ENCODE measurements at regions not wholly inside any gene's neighbourhood (a gene's known extent, or its start where the extent isn't known, plus 50 kb on each side); places are given as distances from the start of the nearest gene placed in this dataset.

DNA sequence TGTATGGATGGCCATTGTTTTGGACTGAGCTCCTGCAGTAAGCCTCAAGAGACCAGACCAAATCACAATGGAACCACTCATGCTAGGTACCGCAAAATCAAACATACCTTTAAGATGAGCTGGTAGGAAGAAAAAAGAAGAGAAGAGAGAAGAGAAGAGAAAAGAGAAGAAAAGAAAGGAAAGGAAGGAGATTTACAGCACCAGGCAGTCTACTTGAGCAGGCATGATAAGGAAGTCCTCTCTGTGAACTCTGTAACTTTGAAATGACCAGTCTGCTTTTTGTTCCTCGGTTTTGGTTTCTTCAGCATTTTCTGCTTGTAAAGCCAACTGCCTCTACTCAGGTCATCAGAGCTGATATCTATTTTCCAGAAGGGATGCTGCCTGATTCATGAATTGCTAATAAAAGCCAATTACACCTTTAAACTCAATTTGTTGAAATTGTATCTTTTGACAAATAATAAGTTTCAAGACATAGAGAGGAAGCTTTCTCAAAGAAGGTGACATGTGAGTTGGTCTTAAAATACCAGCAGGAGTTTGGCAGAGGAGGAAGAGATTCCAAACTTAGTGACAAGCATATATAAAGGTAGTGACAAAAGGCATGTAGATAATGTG lies 134.3 kb downstream of the UNC5CL start:
- no peaks in the 10 kb centered on the region for H3F3A ChIP-seq (ENCODE audit: insufficient read depth, low read length)
- no peak overlapping the region for H3K27ac ChIP-seq (ENCODE audit: low read length)
- TF ChIP-seq CTCF (IDR thresholded peaks at IDR 0.05; ENCODE audit: low read length): no peak
- no peak for TF ChIP-seq EZH2phosphoT487 (IDR thresholded peaks at IDR 0.05; ENCODE audit: low read length)
- TF ChIP-seq EZH2 (optimal IDR thresholded peaks at IDR 0.05; ENCODE audit: low read depth, low read length): no peak
- no peaks in the 10 kb centered on the region for H3K9me3 ChIP-seq (replicated peaks; ENCODE audit: insufficient read depth, low read length)
- H3K4me3 ChIP-seq (ENCODE audit: low read length): no peak overlapping the region
- H3K79me2 ChIP-seq (ENCODE audit: low read length): no peaks in the 10 kb centered on the region
- no peak for DNase-seq
- no peak overlapping the region for H2AFZ ChIP-seq (ENCODE audit: low read length)
- H3K4me1 ChIP-seq (ENCODE audit: low read length): no peaks in the 10 kb centered on the region
- H3K4me2 ChIP-seq (ENCODE audit: low read depth, low read length): no peak overlapping the region
- no peaks in the 10 kb centered on the region for H3K9me2 ChIP-seq (replicated peaks; ENCODE audit: insufficient read depth, low read length)
- H3K9ac ChIP-seq (ENCODE audit: low read length): no peak overlapping the region
- H4K20me1 ChIP-seq (ENCODE audit: insufficient read depth, low read length): no peaks in the 10 kb centered on the region
- no peaks in the 10 kb centered on the region for H3K27me3 ChIP-seq (replicated peaks; ENCODE audit: insufficient read depth, low read length)
- H3K36me3 ChIP-seq (replicated peaks; ENCODE audit: insufficient read depth, low read length): no peaks in the 10 kb centered on the region

- no peak for TF ChIP-seq CTCF (IDR thresholded peaks at IDR 0.05; ENCODE audit: low read length)
- no peak for TF ChIP-seq EZH2 (optimal IDR thresholded peaks at IDR 0.05; ENCODE audit: low read depth, low read length)
- TF ChIP-seq EZH2phosphoT487 (IDR thresholded peaks at IDR 0.05; ENCODE audit: low read length): no peak
These were observed 135.6 kb downstream of the UNC5CL start for GRCh38 chr6:40903456-40903855.

GRCh38 chr6:40901322-40902055 lies 137.5 kb downstream of the UNC5CL start:
- Histone ChIP-seq H3K79me2 (ENCODE audit: low read length) (no peaks in the 10 kb centered on the region), H3K9ac (ENCODE audit: low read length) (no peak overlapping the region), H3K9me3 (replicated peaks; ENCODE audit: insufficient read depth, low read length) (no peaks in the 10 kb centered on the region), H3K4me1 (ENCODE audit: low read length) (no peaks in the 10 kb centered on the region), H3K27me3 (replicated peaks; ENCODE audit: insufficient read depth, low read length) (no peaks in the 10 kb centered on the region), H3K36me3 (replicated peaks; ENCODE audit: insufficient read depth, low read length) (no peaks in the 10 kb centered on the region), H3K4me2 (ENCODE audit: low read depth, low read length) (no peak overlapping the region), H3F3A (ENCODE audit: insufficient read depth, low read length) (no peaks in the 10 kb centered on the region), H2AFZ (ENCODE audit: low read length) (no peak overlapping the region), H3K4me3 (ENCODE audit: low read length) (no peak overlapping the region), H3K9me2 (replicated peaks; ENCODE audit: insufficient read depth, low read length) (no peaks in the 10 kb centered on the region), H4K20me1 (ENCODE audit: insufficient read depth, low read length) (no peaks in the 10 kb centered on the region), H3K27ac (ENCODE audit: low read length) (no peak overlapping the region)
- DNase-seq: no peak
- TF ChIP-seq CTCF (IDR thresholded peaks at IDR 0.05; ENCODE audit: low read length): no peak
- no peak for TF ChIP-seq EZH2phosphoT487 (IDR thresholded peaks at IDR 0.05; ENCODE audit: low read length)
- no peak for TF ChIP-seq EZH2 (optimal IDR thresholded peaks at IDR 0.05; ENCODE audit: low read depth, low read length)

More at GRCh38 chr6:40903456-40903855, 135.6 kb downstream of the UNC5CL start:
- Histone ChIP-seq H4K20me1 (ENCODE audit: insufficient read depth, low read length) (no peaks in the 10 kb centered on the region), H2AFZ (ENCODE audit: low read length) (no peak overlapping the region), H3K9ac (ENCODE audit: low read length) (no peak overlapping the region), H3K4me3 (ENCODE audit: low read length) (no peak overlapping the region), H3K4me1 (ENCODE audit: low read length) (no peaks in the 10 kb centered on the region), H3K79me2 (ENCODE audit: low read length) (no peaks in the 10 kb centered on the region), H3F3A (ENCODE audit: insufficient read depth, low read length) (no peaks in the 10 kb centered on the region), H3K27ac (ENCODE audit: low read length) (no peak overlapping the region), H3K9me2 (replicated peaks; ENCODE audit: insufficient read depth, low read length) (no peaks in the 10 kb centered on the region), H3K27me3 (replicated peaks; ENCODE audit: insufficient read depth, low read length) (no peaks in the 10 kb centered on the region), H3K36me3 (replicated peaks; ENCODE audit: insufficient read depth, low read length) (no peaks in the 10 kb centered on the region), H3K4me2 (ENCODE audit: low read depth, low read length) (no peak overlapping the region), H3K9me3 (replicated peaks; ENCODE audit: insufficient read depth, low read length) (no peaks in the 10 kb centered on the region)
- DNase-seq: no peak

Data from MM.1S (cell line).